8988T (cell line): ENCODE measurements at regions not wholly inside any gene's neighbourhood (a gene's known extent, or its start where the extent isn't known, plus 50 kb on each side); places are given as distances from the start of the nearest gene placed in this dataset.

Experiments
- DNase-seq: peaks from one replicate; pipeline ENCODE4 v3.0.0; 2011

DNA sequence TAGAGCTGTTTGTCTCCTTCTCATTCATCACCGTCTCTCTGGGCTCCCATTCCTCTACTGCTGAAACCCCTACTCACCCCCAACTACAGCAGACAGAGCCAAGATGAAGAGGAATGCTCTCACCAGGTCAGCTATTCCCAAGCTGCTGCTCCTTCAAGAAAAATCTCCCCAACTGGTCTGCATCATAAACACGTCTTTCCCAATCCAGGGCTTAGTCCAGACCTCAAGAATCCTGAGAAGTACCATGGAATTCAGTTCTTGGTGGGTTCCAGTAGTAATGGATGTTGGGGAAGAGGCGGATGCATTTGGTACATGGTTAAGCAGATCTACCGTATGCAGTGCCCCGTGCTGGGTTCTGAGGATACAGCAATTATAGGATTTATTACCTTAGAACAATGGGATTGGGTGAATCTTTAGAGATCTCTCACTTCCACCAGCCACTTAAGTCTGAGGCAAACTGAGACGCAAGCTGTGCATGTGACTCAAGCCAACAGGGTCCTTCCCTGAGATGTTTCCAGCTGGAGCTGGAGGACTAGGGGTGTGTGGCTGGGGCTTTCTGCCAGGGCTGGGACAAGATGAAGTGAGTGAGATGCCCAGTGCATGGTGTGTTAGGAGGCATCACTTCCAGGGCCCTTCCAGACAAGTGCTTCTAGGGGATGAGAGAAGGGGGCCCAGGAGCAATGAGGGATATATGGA is 232.7 kb upstream of the CDH5 start:
- no peak for DNase-seq

- DNase-seq: no peak
These were observed 234.6 kb upstream of the CDH5 start for GRCh38 chr16:66131895-66132294.

DNA sequence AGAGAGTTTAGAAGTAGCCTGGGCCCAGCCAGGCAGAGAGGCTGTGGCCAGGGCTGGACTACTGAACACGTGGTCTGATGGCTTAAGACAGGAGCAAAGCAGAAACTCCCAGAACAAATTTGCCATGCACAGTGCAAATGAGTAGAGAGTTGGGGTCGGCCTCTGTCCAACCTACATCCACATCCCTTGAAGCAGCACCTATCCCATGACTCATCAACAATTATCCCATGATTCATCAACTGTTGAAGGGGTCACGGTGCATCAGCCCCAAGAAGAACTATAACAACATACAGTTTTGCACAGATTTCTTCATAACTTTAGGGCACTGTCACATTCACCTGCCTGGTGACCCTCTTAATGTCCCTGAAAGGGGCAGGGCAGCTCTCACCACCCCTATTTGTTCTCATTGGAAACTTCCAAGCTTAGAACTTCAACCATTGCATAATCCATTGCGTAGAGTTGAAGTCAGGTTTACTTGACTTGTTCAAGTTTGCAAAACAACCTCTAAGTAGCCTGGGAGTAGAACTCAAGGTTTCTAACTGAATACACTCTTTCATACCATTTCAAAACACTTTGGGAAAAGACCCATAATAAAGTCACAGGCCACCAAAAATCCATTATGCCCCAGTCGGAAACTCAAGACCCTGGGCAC is 235.2 kb upstream of the CDH5 start:
- no peak for DNase-seq

- no peak for DNase-seq
These were observed 236.1 kb upstream of the CDH5 start for GRCh38 chr16:66130296-66130905.

GRCh38 chr16:66129196-66129595 is 237.3 kb upstream of the CDH5 start:
- no peak for DNase-seq

DNA sequence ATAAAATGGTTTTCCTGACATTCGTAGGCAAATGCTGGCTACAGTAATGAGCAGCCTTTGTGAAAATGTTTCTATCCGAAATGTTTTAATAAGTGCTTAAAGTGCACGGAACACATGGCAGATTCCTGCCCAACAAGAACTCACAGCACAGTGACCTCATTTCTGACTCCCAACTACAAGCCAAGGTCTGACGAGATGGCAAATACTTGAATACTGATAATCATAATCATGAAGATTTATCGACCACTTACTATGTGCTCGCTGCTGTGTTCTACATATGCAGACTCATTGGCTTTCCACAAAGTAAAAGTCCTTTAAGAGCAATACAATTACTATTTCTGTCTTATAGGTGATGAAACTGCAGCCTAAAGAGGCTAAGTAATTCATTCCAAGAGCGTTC is 238.1 kb upstream of the CDH5 start:
- no peak for DNase-seq

- DNase-seq: no peak
These were observed 238.8 kb upstream of the CDH5 start for GRCh38 chr16:66127459-66128370.

DNA sequence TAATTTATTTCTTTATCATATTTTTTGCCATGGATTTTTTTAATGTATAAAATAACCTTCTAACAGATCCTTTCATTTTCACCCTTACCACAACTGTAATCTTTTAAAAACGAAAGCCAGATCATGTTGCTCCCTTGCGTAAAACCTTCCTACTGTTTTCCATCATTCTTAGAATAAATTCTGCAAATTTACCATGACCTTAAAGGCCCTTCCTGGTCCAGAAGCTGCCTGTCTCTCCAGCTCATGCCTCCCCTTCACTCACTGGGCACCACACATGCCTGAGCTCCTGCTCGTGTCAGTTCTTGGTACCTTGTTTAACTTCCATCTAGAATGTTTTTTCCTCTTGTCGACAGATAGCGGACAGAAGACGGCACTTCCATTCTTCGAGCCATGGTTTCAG is 245.0 kb upstream of the CDH5 start:
- no peak for DNase-seq

GRCh38 chr16:66120656-66121055 is 245.8 kb upstream of the CDH5 start:
- no peak for DNase-seq

DNA sequence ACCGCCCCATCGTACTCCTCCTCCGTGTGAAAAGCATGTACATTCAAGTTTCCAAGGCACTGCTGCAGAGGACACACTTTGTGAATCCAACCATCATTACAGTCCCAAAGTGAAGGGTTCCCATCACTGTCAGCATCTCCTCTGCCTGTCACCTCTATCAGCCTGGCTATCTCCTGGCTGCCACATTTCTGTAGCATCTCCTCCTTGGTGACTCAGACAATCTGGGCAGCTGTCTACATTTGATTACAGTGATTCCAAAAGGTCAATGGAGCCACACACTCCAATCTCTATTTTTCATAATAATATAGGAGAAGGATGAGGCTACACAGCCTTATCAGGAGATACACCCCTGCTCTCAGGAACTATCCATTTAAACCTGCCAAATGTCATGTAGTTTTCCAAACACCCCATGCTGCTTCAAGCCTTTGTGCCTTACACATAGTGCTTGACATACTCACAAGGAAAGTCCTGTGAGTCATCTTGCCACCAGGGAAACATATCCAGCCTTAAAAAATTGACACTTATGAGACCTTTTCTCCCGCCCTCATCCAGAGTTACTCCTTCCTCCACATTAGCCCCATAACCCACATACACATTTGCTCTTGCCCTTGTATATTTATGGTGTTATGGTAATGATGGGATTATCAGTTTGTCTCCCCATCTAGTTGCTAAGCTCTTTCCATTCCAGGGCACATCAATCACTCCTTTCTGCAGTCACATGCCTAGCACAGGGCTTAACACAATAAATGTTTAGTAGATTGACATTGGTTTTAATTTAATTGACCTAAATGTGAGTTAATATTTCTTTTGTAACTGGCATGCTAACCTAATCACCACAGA is 250.1 kb upstream of the CDH5 start:
- DNase-seq: no peak

GRCh38 chr16:66115373-66115772 is 251.1 kb upstream of the CDH5 start:
- no peak for DNase-seq

GRCh38 chr16:66113223-66113622 is 253.3 kb upstream of the CDH5 start:
- no peak for DNase-seq

DNA sequence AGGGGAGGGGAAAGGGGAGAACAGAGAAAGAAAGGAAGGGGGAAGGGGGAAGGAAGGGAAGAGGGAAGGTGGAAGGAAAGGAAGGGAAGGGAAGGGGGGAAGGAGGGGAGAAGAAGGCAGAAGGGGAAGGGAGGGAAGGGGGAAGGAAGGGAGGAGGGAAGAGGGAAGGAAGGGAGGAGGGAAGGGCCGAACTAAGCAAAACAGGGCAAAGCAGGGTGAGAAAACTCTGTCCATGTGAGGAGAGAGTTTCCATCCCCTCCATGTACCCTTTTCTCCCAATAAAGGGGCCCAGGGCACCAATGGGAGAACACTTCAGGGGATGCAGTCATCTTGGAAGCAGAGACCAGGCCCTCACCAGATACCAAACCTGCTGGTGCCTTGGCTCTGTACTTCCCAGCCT is 256.8 kb upstream of the CDH5 start:
- no peak for DNase-seq

DNA sequence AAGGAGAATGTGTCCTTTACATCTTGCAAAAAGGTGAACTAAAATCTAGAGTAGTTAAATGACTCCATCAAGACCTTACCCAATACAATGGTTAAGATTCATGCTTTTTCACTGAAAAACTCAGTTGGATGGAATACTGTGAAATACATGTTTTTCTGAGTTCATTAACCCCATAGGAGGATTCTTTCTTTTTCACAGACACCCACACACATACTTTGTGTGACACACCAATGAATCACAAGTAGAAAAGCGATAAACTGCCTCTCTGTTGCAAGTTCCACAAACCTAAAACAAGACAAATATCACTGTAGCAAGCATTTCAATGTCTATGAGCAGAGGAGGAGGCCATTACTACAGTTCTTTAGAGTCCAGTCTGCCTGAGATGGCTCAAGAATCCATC is 258.8 kb upstream of the CDH5 start:
- DNase-seq: no peak

DNA sequence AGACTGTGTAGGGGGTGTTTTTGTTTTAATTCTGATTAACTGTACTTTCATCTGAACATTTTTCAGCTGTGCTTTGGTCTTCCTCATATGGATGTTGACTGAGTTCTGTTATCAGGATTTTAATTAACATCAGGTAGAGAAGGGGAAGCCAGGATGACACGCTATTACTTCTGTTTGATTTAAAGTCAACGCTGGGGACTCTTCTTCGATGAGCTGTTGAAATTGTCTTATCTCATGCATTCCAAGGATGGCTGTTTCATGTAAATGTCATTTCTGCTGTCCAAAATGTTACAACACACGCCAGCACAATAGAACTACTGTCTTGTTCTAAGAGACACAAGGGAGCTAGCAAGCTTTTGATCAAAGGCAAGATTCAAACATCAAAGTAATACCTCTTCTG is 263.3 kb upstream of the CDH5 start:
- no peak for DNase-seq

DNA sequence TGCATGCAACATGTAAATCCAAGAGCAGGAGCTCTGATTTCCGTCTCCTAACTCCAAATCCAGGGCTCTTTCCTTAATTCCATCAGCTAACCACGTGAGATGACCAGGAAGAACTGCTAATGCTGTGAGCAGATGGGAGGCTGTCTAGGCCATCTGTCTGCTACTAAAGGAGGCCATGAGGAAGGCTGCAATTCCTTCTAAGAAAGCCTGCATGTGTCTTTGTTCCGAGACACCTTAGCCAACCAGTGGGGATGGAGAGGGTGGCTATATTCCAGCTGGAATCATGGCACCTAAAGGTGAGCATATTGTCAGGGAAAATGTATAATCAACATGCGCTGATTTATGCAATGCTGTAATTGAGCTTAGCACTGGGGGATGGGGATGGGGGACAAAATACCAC is 267.2 kb upstream of the CDH5 start:
- no peak for DNase-seq

DNA sequence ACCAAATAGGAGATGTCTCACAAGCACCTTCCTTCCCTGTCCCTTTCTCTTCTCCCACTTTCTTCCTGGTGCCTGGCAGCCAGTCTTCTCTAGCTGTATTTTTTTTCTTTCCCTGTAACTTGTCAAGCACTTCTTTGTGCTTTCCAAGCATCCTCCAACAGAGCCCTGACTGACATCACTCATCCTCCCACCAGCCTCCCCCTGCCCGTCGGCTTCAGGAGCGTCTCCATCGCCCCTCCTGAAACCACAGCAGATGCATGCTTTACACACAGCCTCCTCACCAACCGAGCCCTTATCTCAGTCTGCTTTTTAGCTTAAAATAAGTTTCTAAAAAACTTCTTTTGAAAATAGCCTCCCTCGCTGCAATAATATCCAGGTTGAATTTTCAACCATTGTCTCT is 268.7 kb upstream of the CDH5 start:
- no peak for DNase-seq

- no peak for DNase-seq
These were observed 270.8 kb upstream of the CDH5 start for GRCh38 chr16:66095676-66096075.

- no peak for DNase-seq
These were observed 273.3 kb upstream of the CDH5 start for GRCh38 chr16:66093191-66093590.

DNA sequence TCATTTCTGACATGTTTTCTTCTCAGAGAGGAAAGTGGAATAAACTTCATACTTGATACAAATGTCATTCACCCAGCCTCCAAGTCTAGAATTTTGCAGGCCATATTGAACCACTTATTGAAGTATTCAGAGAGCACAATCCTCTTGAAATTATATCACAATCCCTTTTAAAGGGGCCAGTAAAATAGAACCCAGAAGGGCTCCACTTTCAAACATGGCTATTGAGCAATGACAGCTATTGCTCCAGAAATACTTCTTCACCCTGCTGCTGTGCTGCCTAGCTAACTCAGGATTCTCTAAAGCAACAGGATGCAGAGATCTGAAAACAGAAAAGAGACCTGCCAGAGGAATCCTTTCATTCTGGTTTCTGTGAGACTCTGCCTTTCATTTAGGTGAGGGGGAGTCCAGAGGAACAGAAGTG is 275.0 kb upstream of the CDH5 start:
- no peak for DNase-seq

DNA sequence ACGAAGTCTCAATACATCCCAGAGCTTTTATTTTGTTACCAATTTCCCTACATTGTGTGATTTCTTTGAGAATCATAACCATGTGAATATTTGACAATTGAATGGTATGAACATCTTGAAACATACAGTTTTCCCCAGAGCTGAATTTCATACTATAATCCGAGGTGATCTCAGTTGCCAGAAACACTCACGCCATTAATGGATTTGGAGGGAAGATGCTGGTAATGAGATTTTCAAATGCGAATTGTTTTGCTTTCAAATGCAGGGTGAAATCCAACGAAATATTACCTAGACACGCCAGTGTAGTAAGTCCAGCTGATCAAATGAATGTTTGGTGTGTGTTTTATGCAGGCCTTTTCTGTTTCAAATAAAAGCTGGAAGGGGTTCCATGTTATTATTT is 277.8 kb upstream of the CDH5 start:
- no peak for DNase-seq

DNA sequence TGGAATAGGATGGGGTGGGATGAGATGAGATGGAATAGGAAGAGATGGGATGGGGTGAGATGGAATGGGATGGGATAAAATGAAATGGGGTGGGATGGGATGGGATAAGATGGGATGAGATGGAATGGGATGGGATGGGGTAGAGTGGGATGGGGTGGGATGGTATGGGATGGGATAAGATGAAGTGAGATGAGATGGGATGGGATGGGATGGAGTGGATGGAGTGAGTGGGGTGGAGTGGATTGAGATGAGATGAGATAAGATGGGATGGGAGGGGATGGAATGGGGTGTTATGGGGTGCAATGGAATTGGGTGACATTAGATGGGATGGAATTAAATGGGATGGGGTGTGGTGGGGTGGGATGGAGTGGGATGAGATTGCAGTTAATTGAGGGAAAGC is 279.2 kb upstream of the CDH5 start:
- no peak for DNase-seq

GRCh38 chr16:66085651-66086050 is 280.8 kb upstream of the CDH5 start:
- DNase-seq: no peak
